HG02623 (cell line): ENCODE measurements at regions not wholly inside any gene's neighbourhood (a gene's known extent, or its start where the extent isn't known, plus 50 kb on each side); places are given as distances from the start of the nearest gene placed in this dataset.

Source experiments
- ATAC-seq: cut with Tn5 transposase; IDR thresholded peaks from one replicate; pipeline ENCODE4 v1.9.1; 2021; ENCODE audit warnings: moderate library complexity; ENCODE audit not compliant: unreplicated experiment

- no peak for ATAC-seq
Observed at GRCh38 chr14:44720707-44721106, 213.6 kb upstream of the FSCB start.

- ATAC-seq: no peak
Observed at GRCh38 chr14:44712024-44712815, 205.1 kb upstream of the FSCB start.

- no peak for ATAC-seq
Observed at GRCh38 chr14:44701563-44702263, 194.6 kb upstream of the FSCB start.

GRCh38 chr14:44700694-44701093, 193.6 kb upstream of the FSCB start:
- no peak for ATAC-seq

GRCh38 chr14:44700184-44700583, 193.1 kb upstream of the FSCB start:
- ATAC-seq: no peak

- ATAC-seq: no peak
Observed at GRCh38 chr14:44699391-44699790, 192.3 kb upstream of the FSCB start.

GRCh38 chr14:44669496-44669895, 162.4 kb upstream of the FSCB start:
- ATAC-seq: no peak

- no peak for ATAC-seq
Observed at GRCh38 chr14:44663136-44663535, 156.1 kb upstream of the FSCB start.

GRCh38 chr14:44662250-44662891, 155.3 kb upstream of the FSCB start:
- no peak for ATAC-seq

GRCh38 chr14:44658389-44658696, 151.3 kb upstream of the FSCB start:
- no peak for ATAC-seq

- ATAC-seq: no peak
Observed at GRCh38 chr14:44657696-44658388, 150.8 kb upstream of the FSCB start.

- no peak for ATAC-seq
Observed at GRCh38 chr14:44657203-44657602, 150.1 kb upstream of the FSCB start.

GRCh38 chr14:44654591-44654990, 147.5 kb upstream of the FSCB start:
- no peak for ATAC-seq

- ATAC-seq: no peak
Observed at GRCh38 chr14:44653641-44654040, 146.6 kb upstream of the FSCB start.

- no peak for ATAC-seq
Observed at GRCh38 chr14:44652640-44653039, 145.6 kb upstream of the FSCB start.

GRCh38 chr14:44649061-44649460, 142.0 kb upstream of the FSCB start:
- no peak for ATAC-seq

GRCh38 chr14:44640416-44640815, 133.3 kb upstream of the FSCB start:
- no peak for ATAC-seq

- ATAC-seq: no peak
Observed at GRCh38 chr14:44639781-44640385, 132.8 kb upstream of the FSCB start.

- ATAC-seq: no peak
Observed at GRCh38 chr14:44634692-44635091, 127.6 kb upstream of the FSCB start.

GRCh38 chr14:44626423-44626822, 119.3 kb upstream of the FSCB start:
- no peak for ATAC-seq

- ATAC-seq: no peak
Observed at GRCh38 chr14:44625098-44625497, 118.0 kb upstream of the FSCB start.
